ENCODE measurements at regions not wholly inside any gene's neighbourhood (a gene's known extent, or its start where the extent isn't known, plus 50 kb on each side); places are given as distances from the start of the nearest gene placed in this dataset.

GRCh38 chr6:1135726-1136414, 176.0 kb upstream of the FOXQ1 start:
- no peak for DNase-seq
- H3K27me3 ChIP-seq (ENCODE audit: control insufficient read depth, insufficient read depth, low read length) = no peaks in the 10 kb centered on the region
- no peak overlapping the region for H3K4me3 ChIP-seq (ENCODE audit: insufficient read depth, low read depth, low read length)
- H3K36me3 ChIP-seq (replicated peaks; ENCODE audit: control insufficient read depth, insufficient read depth, low read length) = no peaks in the 10 kb centered on the region

GRCh38 chr6:1131285-1132079, 180.4 kb upstream of the FOXQ1 start:
- no peak for DNase-seq
- no peaks in the 10 kb centered on the region for H3K27me3 ChIP-seq (ENCODE audit: control insufficient read depth, insufficient read depth, low read length)
- no peak overlapping the region for H3K4me3 ChIP-seq (ENCODE audit: insufficient read depth, low read depth, low read length)
- H3K36me3 ChIP-seq (replicated peaks; ENCODE audit: control insufficient read depth, insufficient read depth, low read length) = no peaks in the 10 kb centered on the region

GRCh38 chr6:1130709-1131108, 181.2 kb upstream of the FOXQ1 start:
- DNase-seq = no peak
- no peak overlapping the region for H3K4me3 ChIP-seq (ENCODE audit: insufficient read depth, low read depth, low read length)
- H3K36me3 ChIP-seq (replicated peaks; ENCODE audit: control insufficient read depth, insufficient read depth, low read length) = no peaks in the 10 kb centered on the region
- no peaks in the 10 kb centered on the region for H3K27me3 ChIP-seq (ENCODE audit: control insufficient read depth, insufficient read depth, low read length)

GRCh38 chr6:1129131-1129530, 182.8 kb upstream of the FOXQ1 start:
- no peaks in the 10 kb centered on the region for H3K27me3 ChIP-seq (ENCODE audit: control insufficient read depth, insufficient read depth, low read length)
- no peak for DNase-seq
- no peaks in the 10 kb centered on the region for H3K36me3 ChIP-seq (replicated peaks; ENCODE audit: control insufficient read depth, insufficient read depth, low read length)
- no peak overlapping the region for H3K4me3 ChIP-seq (ENCODE audit: insufficient read depth, low read depth, low read length)

GRCh38 chr6:1127597-1128288, 184.2 kb upstream of the FOXQ1 start:
- Histone ChIP-seq H3K4me3 (ENCODE audit: insufficient read depth, low read depth, low read length) (no peak overlapping the region), H3K36me3 (replicated peaks; ENCODE audit: control insufficient read depth, insufficient read depth, low read length) (no peaks in the 10 kb centered on the region), H3K27me3 (ENCODE audit: control insufficient read depth, insufficient read depth, low read length) (no peaks in the 10 kb centered on the region)
- DNase-seq = no peak

- H3K4me3 ChIP-seq (ENCODE audit: insufficient read depth, low read depth, low read length) = no peak overlapping the region
- DNase-seq = no peak
- no peaks in the 10 kb centered on the region for H3K36me3 ChIP-seq (replicated peaks; ENCODE audit: control insufficient read depth, insufficient read depth, low read length)
- H3K27me3 ChIP-seq (ENCODE audit: control insufficient read depth, insufficient read depth, low read length) = no peaks in the 10 kb centered on the region
Observed at GRCh38 chr6:1127129-1127528, 184.8 kb upstream of the FOXQ1 start.

GRCh38 chr6:1126036-1126435, 185.9 kb upstream of the FOXQ1 start:
- no peak for DNase-seq
- Histone ChIP-seq H3K27me3 (ENCODE audit: control insufficient read depth, insufficient read depth, low read length) (no peaks in the 10 kb centered on the region), H3K36me3 (replicated peaks; ENCODE audit: control insufficient read depth, insufficient read depth, low read length) (no peaks in the 10 kb centered on the region), H3K4me3 (ENCODE audit: insufficient read depth, low read depth, low read length) (no peak overlapping the region)

- Histone ChIP-seq H3K27me3 (ENCODE audit: control insufficient read depth, insufficient read depth, low read length) (no peaks in the 10 kb centered on the region), H3K4me3 (ENCODE audit: insufficient read depth, low read depth, low read length) (no peak overlapping the region), H3K36me3 (replicated peaks; ENCODE audit: control insufficient read depth, insufficient read depth, low read length) (no peaks in the 10 kb centered on the region)
- DNase-seq = no peak
Observed at GRCh38 chr6:1125297-1125696, 186.6 kb upstream of the FOXQ1 start.

- Histone ChIP-seq H3K36me3 (replicated peaks; ENCODE audit: control insufficient read depth, insufficient read depth, low read length) (no peaks in the 10 kb centered on the region), H3K27me3 (ENCODE audit: control insufficient read depth, insufficient read depth, low read length) (no peaks in the 10 kb centered on the region), H3K4me3 (ENCODE audit: insufficient read depth, low read depth, low read length) (no peak overlapping the region)
- DNase-seq = no peak
Observed at GRCh38 chr6:1124885-1125284, 187.0 kb upstream of the FOXQ1 start.

GRCh38 chr6:1123386-1124375, 188.2 kb upstream of the FOXQ1 start:
- no peaks in the 10 kb centered on the region for H3K27me3 ChIP-seq (ENCODE audit: control insufficient read depth, insufficient read depth, low read length)
- no peak overlapping the region for H3K4me3 ChIP-seq (ENCODE audit: insufficient read depth, low read depth, low read length)
- DNase-seq = no peak
- H3K36me3 ChIP-seq (replicated peaks; ENCODE audit: control insufficient read depth, insufficient read depth, low read length) = no peaks in the 10 kb centered on the region

GRCh38 chr6:1122083-1122482, 189.8 kb upstream of the FOXQ1 start:
- DNase-seq = no peak
- Histone ChIP-seq H3K27me3 (ENCODE audit: control insufficient read depth, insufficient read depth, low read length) (no peaks in the 10 kb centered on the region), H3K36me3 (replicated peaks; ENCODE audit: control insufficient read depth, insufficient read depth, low read length) (no peaks in the 10 kb centered on the region), H3K4me3 (ENCODE audit: insufficient read depth, low read depth, low read length) (no peak overlapping the region)

GRCh38 chr6:1118287-1118647, 193.6 kb upstream of the FOXQ1 start:
- Histone ChIP-seq H3K4me3 (ENCODE audit: insufficient read depth, low read depth, low read length) (no peak overlapping the region), H3K36me3 (replicated peaks; ENCODE audit: control insufficient read depth, insufficient read depth, low read length) (no peaks in the 10 kb centered on the region), H3K27me3 (ENCODE audit: control insufficient read depth, insufficient read depth, low read length) (no peaks in the 10 kb centered on the region)
- DNase-seq = no peak

- Histone ChIP-seq H3K4me3 (ENCODE audit: insufficient read depth, low read depth, low read length) (no peak overlapping the region), H3K27me3 (ENCODE audit: control insufficient read depth, insufficient read depth, low read length) (no peaks in the 10 kb centered on the region), H3K36me3 (replicated peaks; ENCODE audit: control insufficient read depth, insufficient read depth, low read length) (no peaks in the 10 kb centered on the region)
- DNase-seq = no peak
Observed at GRCh38 chr6:1117530-1118286, 194.2 kb upstream of the FOXQ1 start.

GRCh38 chr6:1116149-1116548, 195.7 kb upstream of the FOXQ1 start:
- no peaks in the 10 kb centered on the region for H3K36me3 ChIP-seq (replicated peaks; ENCODE audit: control insufficient read depth, insufficient read depth, low read length)
- no peaks in the 10 kb centered on the region for H3K27me3 ChIP-seq (ENCODE audit: control insufficient read depth, insufficient read depth, low read length)
- no peak for DNase-seq
- H3K4me3 ChIP-seq (ENCODE audit: insufficient read depth, low read depth, low read length) = no peak overlapping the region

All from H7 (cell line).